ENCODE measurements at regions not wholly inside any gene's neighbourhood (a gene's known extent, or its start where the extent isn't known, plus 50 kb on each side); places are given as distances from the start of the nearest gene placed in this dataset.

DNA sequence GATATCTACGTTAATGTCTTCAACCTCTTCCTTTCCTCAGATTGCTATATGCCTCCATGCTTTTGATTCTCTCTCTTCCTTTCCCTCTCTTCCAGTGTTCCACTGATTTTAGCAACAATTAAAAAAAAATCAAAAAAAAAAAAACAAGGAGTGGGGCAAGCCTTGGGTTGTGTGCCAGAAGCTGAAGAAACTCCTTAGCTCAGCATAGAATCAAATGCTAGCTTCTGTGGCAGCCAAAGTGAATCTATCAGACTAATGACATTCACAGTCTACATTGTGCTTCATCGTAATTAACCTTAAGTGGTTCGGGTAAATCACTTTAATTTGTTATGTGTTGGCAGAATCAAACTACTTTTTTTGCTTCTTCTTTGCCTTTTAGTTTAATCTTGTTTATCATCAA, 237.3 kb downstream of the TMEM167A start:
- peak; percentile 29 for DNase-seq

- DNase-seq, result no peak
Measured at GRCh38 chr5:82835488-82835887, 241.7 kb downstream of the TMEM167A start.

- no peak for DNase-seq
Measured at GRCh38 chr5:82834151-82834550, 243.0 kb downstream of the TMEM167A start.

DNA sequence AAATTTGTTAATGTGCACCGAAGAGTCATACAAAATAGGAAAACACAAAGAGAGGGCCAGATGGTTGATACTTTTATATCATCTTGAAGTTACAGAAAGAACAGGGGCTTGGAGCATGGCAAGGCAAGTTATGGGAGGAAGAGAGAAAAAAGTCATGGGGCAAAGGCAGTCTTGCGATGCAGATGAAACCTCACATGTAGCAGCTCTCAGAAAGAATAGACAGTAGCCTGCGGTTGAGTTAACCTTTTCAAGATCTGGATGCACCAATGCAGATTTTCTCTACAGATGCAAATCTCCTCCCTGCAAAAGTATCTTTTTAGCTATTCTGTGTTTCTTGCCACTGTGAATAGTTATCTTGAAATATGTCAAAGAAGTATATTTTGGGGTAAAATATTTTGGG, 243.9 kb downstream of the TMEM167A start:
- no peak for DNase-seq

DNA sequence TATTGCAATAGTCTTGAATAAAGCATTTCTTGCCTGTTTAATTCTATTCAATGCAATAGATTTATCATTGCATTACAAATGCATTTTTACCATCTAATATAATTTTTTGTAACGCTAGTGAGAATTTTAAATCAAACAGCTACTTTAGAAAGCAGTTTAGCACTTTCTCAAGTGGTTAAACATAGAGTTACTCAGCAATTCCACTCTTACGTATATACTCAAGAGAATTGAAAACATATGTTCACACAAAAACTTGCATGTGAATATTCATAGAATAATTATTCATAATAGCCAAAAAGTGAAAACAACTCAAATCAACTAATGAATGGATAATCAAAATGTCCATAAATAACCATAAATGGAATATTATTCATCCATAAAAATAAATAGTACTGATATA, 244.7 kb downstream of the TMEM167A start:
- DNase-seq, result no peak

GRCh38 chr5:82828211-82828610, 249.0 kb downstream of the TMEM167A start:
- DNase-seq, result no peak

DNA sequence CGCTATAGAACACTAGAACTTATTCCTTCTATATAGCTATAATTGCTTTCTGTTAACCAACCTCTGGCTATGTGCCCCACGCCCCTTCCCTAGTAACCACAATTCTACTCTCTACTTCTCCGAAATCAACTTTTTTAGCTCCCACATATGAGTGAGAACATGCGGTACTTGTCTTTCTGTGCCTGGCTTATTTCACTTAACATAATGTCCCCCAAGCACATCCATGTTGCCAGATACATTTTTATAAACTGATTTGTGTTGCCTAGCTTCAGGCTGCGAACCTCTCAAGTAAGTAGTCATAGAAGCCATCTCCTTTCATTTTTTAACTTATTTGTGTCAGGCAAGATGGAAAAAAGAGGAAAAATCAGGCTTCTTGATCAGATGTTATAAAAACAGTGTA, 249.5 kb downstream of the TMEM167A start:
- DNase-seq, result no peak

DNA sequence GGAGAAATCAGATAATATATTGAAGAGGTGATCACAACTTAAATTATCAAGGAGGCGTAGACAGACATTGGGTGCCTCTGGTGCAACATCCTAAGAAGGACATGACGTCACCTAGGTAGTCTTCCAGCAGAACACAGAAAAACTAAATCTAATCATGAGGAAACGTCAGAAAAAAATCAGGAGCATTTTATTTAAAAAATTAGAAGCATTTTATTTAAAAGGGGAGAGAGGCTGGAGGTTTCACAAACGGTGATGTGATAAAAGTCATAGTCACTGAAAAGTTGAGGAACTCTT, 254.6 kb downstream of the TMEM167A start:
- no peak for DNase-seq

GRCh38 chr5:82821846-82822633, 255.2 kb downstream of the TMEM167A start:
- DNase-seq, result no peak

GRCh38 chr5:82820961-82821845, 256.0 kb downstream of the TMEM167A start:
- no peak for DNase-seq

DNA sequence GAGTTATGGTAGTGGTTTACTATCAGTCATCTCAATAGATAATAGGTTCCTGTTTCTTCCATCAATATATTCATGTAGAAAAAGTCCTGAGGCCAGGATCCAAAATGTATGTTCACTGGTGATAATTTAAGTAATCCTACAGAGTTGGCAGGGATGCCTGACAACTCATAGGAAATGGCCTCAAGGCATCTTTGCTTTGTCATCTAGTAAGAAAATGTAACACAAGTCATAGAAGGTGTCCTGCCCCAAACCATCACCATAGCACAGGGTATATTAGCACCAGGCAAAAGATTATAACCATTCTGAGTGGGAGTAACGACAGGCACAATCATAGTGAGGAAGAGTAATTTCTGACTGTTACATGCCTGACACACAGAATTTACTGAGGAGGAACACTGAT, 257.0 kb downstream of the TMEM167A start:
- DNase-seq, result no peak

DNA sequence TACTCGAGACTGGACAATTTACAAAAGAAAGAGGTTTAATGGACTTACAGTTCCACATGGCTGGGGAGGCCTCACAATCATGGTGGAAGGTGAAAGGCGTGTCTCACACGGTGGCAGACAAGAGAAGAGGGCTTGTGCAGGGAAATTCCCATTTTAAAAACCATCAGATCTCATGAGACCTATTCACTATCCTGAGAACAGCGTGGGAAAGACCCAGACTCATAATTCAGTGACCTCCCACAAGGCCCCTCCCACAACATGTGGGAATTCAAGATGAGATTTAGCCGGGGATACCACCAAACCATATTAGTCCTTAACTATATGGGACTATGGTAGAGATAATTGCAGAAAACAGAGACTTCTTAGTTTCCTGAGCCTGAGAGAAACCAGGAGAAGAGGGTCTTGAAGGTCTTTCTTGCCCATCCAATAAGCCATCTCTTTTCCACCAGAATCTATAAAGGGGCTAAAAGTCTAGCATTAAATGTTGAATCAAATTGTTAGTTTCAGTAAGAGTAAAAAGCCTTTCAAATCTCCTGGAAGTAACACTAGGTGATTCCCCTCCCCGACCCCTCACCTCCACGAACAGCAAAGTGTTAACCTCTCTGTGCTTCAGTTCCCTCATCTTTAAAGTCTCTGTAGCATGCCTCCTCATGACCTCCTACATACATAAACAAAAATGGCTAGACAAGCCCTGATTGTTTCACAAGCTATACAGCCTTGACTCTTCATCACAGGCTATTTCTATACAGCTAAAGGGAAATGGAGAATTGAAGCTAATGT, 259.1 kb downstream of the TMEM167A start:
- no peak for DNase-seq

GRCh38 chr5:82816926-82817325, 260.3 kb downstream of the TMEM167A start:
- DNase-seq, result no peak

- no peak for DNase-seq
Measured at GRCh38 chr5:82815871-82816270, 261.3 kb downstream of the TMEM167A start.

- DNase-seq, result no peak
Measured at GRCh38 chr5:82813861-82814260, 263.3 kb downstream of the TMEM167A start.

GRCh38 chr5:82812575-82812974, 264.6 kb downstream of the TMEM167A start:
- no peak for DNase-seq

DNA sequence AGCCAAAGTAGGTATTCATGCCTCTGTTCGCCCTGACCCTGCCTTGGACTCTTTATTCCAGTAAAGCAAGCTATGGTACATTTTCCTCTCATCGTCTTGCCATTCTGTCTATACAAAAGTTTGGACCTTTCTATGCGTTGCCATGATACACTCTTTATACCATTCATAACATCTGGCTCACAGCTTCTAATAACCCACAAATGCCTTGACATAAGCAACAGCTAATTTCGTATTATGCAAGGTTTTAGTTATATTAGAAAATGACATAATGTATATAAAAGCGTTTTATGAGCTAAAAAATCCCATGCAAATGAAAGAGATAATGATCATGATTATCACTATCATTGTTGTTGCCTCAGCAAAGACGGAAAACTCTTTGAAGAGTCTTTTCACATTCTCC, 265.7 kb downstream of the TMEM167A start:
- DNase-seq, result no peak

GRCh38 chr5:82809420-82810143, 267.6 kb downstream of the TMEM167A start:
- DNase-seq, result no peak

GRCh38 chr5:82808960-82809359, 268.2 kb downstream of the TMEM167A start:
- no peak for DNase-seq

GRCh38 chr5:82807021-82807420, 270.2 kb downstream of the TMEM167A start:
- no peak for DNase-seq

- no peak for DNase-seq
Measured at GRCh38 chr5:82806513-82806912, 270.7 kb downstream of the TMEM167A start.

GRCh38 chr5:82804155-82804690, 273.0 kb downstream of the TMEM167A start:
- no peak for DNase-seq

DNA sequence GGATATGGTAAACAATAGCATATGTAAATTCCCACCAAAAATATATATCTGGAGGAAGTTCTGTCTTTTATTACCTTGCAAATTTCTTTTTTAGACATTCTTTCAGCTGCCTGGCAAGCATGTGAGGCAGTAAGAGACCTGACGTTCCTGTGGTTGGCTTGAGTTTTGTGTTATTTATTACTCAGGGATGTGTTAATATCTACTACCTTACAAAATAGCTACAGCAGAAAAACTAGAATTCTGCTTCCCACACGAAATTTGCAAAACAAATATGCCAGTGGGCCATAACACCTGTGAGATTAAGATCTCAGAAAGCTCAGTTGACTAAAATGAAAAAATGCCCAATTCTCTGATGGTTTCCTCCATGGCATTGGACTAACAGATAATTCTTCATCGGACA, 274.2 kb downstream of the TMEM167A start:
- DNase-seq, result no peak

All from NCI-H1105 treated with DMSO at 0.1 percent for 48 hours (cell line).